BLaER1 (cell line): ENCODE measurements at regions not wholly inside any gene's neighbourhood (a gene's known extent, or its start where the extent isn't known, plus 50 kb on each side); places are given as distances from the start of the nearest gene placed in this dataset.

Source experiments
- H3K27ac ChIP-seq: shearing (Covaris generic); formaldehyde crosslinking; 2 replicates; pipeline ENCODE4 v1.8.1; 2022
- H3K27me3 ChIP-seq: shearing (Covaris generic); formaldehyde crosslinking; 2 replicates; pipeline ENCODE4 v1.8.1; 2022
- H3K36me3 ChIP-seq: shearing (Covaris generic); formaldehyde crosslinking; 2 replicates; pipeline ENCODE4 v1.8.1; 2022
- H3K4me1 ChIP-seq: shearing (Covaris generic); formaldehyde crosslinking; 2 replicates; pipeline ENCODE4 v1.8.1; 2022
- H3K4me2 ChIP-seq: shearing (Covaris generic); formaldehyde crosslinking; 2 replicates; pipeline ENCODE4 v1.8.1; 2022
- H3K4me3 ChIP-seq: shearing (Covaris generic); formaldehyde crosslinking; 2 replicates; pipeline ENCODE4 v1.8.1; 2022
- H3K9ac ChIP-seq: shearing (Covaris generic); formaldehyde crosslinking; 2 replicates; pipeline ENCODE4 v1.8.1; 2022
- H3K9me3 ChIP-seq: shearing (Covaris generic); formaldehyde crosslinking; 2 replicates; pipeline ENCODE4 v1.8.1; 2022
- H4K20me1 ChIP-seq: shearing (Covaris generic); formaldehyde crosslinking; 2 replicates; pipeline ENCODE4 v1.8.1; 2022
- Cebpa-rat ChIP-seq: shearing (Covaris generic); IDR thresholded peaks from 2 replicates; pipeline ENCODE4 v1.8.1; 2022

DNA sequence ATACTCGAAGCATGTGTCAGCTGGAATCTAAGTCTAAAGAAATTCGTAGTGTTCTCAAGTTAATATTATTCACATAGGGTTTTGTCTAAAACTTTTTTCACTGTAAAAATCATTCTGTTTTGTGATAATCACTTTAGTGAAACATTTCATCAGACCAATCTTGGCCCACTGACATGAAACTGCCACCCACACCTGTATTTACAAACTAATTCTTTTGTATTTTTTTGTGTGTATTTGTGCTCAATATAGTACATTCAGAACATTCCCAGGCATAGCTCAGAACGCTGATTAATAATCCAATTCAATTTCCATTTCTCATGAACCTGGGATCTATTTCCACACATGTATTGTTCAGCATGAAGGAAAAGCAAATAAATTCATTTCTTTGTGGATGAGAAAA, 191.7 kb downstream of the RASSF9 start:
- no peak overlapping the region for H3K9ac ChIP-seq
- TF ChIP-seq Cebpa-rat = no peak

DNA sequence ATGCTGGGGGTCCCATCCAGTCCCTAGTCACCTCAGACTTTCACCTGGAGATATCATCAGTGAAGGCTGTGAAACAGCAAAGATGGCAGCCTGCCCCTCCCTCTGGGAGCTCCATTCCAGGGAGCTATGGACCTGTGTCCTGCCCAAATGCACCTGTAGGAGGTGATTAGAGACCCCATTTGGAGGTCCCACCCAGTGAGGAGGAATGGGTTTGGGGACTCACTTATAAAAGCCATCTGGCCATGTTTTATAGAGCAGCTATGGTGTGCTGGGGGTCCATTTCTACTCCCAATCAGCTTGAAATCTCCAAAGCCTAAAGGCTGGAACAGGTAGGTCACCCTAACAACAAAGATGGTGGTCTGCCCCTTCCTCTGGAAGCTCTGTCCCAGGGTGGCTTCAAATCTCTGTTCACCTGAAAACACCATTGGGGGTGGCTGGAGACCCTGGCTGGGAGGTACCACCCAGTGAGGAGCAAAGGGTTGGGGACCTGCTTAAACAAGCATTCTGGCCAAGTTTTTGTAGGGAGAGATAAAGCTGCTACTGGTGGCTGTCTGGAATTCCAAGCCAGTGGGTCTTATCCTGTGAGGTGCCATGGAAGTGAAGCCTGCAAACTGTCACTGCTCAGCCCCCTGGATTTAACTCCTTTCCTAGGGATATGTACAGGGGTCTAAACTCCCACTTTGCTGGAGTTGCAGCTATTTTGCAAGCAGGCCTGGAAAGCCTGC, 182.3 kb downstream of the RASSF9 start:
- H3K4me1 ChIP-seq = no peaks in the 10 kb centered on the region
- TF ChIP-seq Cebpa-rat = no peak

More for the DNA sequence above, 191.7 kb downstream of the RASSF9 start:
- no peaks in the 10 kb centered on the region for H3K9me3 ChIP-seq
- no peaks in the 10 kb centered on the region for H4K20me1 ChIP-seq
- H3K4me3 ChIP-seq = no peak overlapping the region
- no peak overlapping the region for H3K4me2 ChIP-seq
- no peaks in the 10 kb centered on the region for H3K4me1 ChIP-seq
- H3K27me3 ChIP-seq = no peaks in the 10 kb centered on the region
- H3K36me3 ChIP-seq = no peaks in the 10 kb centered on the region
- H3K27ac ChIP-seq = no peak overlapping the region

DNA sequence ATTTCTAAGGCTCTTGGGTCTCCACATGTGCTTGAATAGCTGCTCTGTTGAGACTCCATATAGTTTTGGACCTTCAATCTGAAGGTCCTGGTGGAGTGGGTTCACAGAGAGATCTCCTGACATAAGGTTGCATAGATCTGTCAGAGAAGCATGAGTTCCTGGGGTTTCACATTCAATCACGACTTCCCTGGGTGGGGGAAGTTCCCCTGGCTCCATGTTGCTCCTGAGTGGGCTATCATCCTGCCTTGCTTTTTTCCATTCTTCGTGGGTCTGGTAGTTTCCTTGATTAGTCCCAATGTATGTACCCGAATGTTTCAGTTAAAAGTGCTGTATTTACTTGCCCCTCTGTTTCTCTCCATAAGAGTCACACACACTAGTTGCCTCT, 181.8 kb downstream of the RASSF9 start:
- Histone ChIP-seq H4K20me1 (no peaks in the 10 kb centered on the region), H3K36me3 (no peaks in the 10 kb centered on the region), H3K27ac (no peak overlapping the region), H3K27me3 (no peaks in the 10 kb centered on the region), H3K4me3 (no peak overlapping the region), H3K9ac (no peak overlapping the region), H3K4me2 (no peak overlapping the region), H3K9me3 (peaks cover 9% of the 10 kb centered on the region), H3K4me1 (no peaks in the 10 kb centered on the region)
- no peak for TF ChIP-seq Cebpa-rat

More for the DNA sequence above, 182.3 kb downstream of the RASSF9 start:
- Histone ChIP-seq H3K4me3 (no peak overlapping the region), H3K9me3 (peaks cover 9% of the 10 kb centered on the region), H3K27ac (no peak overlapping the region), H3K36me3 (no peaks in the 10 kb centered on the region), H3K9ac (no peak overlapping the region), H4K20me1 (no peaks in the 10 kb centered on the region), H3K4me2 (no peak overlapping the region), H3K27me3 (no peaks in the 10 kb centered on the region)

DNA sequence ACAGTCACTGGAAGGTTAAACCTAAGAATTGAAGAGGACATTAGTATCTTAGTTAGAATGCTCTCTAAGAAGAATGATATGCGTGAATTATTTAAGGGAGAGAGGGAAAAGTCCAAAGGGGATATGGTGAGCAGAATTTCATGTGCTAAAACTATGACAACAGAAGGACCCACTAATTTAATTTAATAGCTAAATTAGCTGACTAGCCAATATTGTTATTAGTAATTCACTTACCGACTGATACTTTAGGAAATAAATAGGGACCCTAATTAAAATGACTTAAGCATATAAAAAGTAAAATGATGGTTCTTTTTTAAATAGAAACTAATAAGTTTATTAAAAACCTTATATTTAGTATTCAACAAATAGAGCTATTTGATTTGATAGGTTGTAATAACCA, 179.6 kb downstream of the RASSF9 start:
- no peak overlapping the region for H3K4me3 ChIP-seq
- H3K9me3 ChIP-seq = peaks cover 13% of the 10 kb centered on the region
- H3K4me1 ChIP-seq = no peaks in the 10 kb centered on the region
- no peak overlapping the region for H3K4me2 ChIP-seq
- H3K27ac ChIP-seq = no peak overlapping the region
- no peak for TF ChIP-seq Cebpa-rat
- no peaks in the 10 kb centered on the region for H3K27me3 ChIP-seq
- H3K36me3 ChIP-seq = no peaks in the 10 kb centered on the region
- H3K9ac ChIP-seq = no peak overlapping the region
- no peaks in the 10 kb centered on the region for H4K20me1 ChIP-seq

DNA sequence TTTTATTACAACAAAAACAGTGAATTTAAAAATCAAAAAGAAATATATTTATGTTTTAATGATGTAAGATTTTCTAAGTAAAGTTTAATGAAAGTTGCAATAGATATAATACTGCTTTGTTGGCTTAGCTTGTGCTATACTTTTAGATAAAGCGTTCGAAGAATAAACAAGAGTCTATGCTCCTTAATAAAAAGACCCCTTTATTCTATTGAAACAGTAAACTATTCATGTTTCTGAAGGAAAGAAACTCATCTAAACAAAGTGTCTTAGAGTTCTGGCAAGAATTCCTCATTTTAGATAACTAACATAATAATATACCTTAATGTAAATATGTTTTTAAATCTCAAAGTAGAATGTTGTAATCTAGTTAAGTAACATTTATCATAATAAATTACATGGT, 179.0 kb downstream of the RASSF9 start:
- H3K4me1 ChIP-seq = no peaks in the 10 kb centered on the region
- no peaks in the 10 kb centered on the region for H4K20me1 ChIP-seq
- H3K4me3 ChIP-seq = no peak overlapping the region
- no peaks in the 10 kb centered on the region for H3K36me3 ChIP-seq
- H3K27ac ChIP-seq = no peak overlapping the region
- TF ChIP-seq Cebpa-rat = no peak
- H3K9ac ChIP-seq = no peak overlapping the region
- no peaks in the 10 kb centered on the region for H3K27me3 ChIP-seq
- 0 out of 2 replicates have a peak, but pooled peaks cover 7% of the 10 kb centered on the region for H3K9me3 ChIP-seq
- H3K4me2 ChIP-seq = no peak overlapping the region

DNA sequence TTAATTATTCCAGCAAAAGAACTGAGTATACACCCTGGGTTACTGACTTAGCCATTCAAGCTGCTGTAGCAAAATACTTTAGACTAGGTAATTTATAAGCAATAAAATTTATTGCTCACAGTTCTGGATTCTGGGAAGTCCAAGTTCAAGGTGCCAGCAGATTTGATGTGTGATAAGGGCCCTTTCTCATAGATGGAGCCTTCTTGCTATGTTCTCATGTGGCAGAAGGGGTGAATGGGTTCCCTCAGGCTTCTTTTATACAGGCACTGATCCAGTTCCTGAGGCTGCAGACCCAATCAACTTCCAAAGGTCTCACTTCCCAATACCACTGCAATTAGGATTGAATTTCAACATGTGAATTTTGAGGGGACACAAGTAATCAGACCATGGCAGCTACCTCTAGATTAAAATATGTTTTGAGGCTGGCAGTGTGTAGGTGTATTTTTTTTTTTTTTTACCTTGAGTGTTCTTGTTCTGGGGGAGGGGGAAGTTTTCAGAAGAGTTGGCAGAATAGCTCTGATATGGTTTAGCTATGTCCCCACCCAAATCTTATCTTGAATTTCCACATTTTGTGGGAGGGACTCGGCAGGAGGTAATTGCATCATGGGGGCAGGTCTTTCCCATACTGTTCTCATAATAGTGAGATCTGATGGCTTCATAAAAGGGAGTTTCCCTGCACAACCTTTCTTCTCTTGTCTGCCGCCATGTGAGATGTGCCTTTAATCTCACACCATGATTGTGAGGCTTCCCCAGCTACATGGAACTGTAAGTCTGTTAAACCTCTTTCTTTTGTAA, 178.2 kb downstream of the RASSF9 start:
- Histone ChIP-seq H3K27me3 (no peaks in the 10 kb centered on the region), H3K4me2 (no peak overlapping the region), H3K27ac (no peak overlapping the region), H3K4me1 (no peaks in the 10 kb centered on the region), H3K4me3 (no peak overlapping the region), H4K20me1 (no peaks in the 10 kb centered on the region), H3K36me3 (no peaks in the 10 kb centered on the region), H3K9ac (no peak overlapping the region), H3K9me3 (0 out of 2 replicates have a peak, but pooled peaks cover 7% of the 10 kb centered on the region)
- no peak for TF ChIP-seq Cebpa-rat

DNA sequence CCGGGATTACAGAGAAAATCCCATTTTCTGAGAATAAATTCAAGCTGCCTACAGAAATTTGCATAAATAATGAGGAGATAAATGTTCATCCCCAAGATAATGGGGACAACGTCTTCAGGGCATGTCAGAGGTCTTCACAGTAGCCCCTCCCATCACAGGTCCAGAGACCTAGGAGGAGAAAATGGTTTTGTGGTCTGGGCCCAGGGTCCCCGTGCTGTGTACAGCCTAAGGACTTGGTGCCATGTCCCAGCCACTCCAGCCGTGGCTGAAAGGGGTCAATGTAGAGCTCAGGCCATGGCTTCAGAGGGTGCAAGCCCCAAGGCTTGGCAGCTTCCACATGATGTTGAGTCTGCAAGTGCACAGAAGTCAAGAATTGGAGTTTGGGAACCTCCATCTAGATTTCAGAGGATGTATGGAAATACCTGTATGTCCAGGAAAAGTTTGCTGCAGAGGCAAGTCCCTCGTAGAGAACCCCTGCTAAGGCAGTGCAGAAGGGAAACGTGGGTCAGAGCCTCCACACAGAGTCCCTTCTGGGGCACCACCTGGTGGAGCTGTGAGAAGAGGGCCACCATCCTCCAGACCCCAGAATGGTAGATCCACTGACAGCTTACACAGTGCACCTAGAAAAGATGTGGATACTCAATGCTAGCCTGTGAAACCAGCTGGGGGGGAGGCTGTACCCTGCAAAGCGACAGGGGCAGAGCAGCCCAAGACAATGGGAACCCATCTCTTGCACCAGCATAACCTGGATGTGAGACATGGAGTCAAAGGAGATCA, 176.3 kb downstream of the RASSF9 start:
- Histone ChIP-seq H3K4me2 (no peak overlapping the region), H3K27me3 (no peaks in the 10 kb centered on the region), H3K36me3 (no peaks in the 10 kb centered on the region), H3K4me3 (no peak overlapping the region), H4K20me1 (no peaks in the 10 kb centered on the region), H3K9ac (no peak overlapping the region), H3K4me1 (no peaks in the 10 kb centered on the region), H3K27ac (no peak overlapping the region), H3K9me3 (0 out of 2 replicates have a peak, but pooled peaks cover 7% of the 10 kb centered on the region)
- TF ChIP-seq Cebpa-rat = no peak

DNA sequence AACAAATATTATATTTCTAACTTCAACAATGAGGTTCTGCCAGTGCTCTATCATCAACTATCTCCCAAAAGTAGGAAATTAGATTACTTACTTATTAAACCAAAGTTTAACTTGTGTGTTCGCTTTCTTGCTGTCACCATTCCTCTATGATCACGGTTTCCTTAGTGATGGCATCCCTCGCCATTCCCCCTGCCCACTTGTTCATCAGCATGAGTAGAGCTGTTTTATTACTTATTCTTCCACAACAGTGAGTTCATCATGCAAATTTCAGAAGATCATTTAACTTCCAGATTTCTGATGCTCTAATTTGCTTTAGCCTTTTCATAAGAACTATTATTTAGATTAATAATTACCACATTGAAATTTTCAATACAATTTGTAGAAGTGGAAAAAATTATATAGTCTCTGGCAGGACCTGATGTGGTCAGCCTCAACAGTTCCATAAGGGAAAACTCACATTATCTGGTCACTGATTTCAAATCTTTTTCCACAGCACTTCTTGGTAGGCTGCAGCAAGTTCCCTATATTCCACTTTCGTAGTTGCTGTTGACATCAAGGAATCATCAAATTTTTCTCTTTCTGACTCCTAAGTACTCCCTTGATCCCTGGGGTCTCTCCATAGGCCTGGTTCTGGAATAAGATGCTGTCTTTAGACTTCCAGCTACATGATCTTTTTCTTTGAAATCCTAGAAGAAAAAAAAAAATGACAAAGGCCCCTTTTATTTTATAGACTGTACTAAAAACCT, 174.6 kb downstream of the RASSF9 start:
- Histone ChIP-seq H3K36me3 (no peaks in the 10 kb centered on the region), H3K4me2 (no peak overlapping the region), H4K20me1 (no peaks in the 10 kb centered on the region), H3K4me1 (no peaks in the 10 kb centered on the region), H3K4me3 (no peak overlapping the region), H3K27ac (no peak overlapping the region), H3K9ac (no peak overlapping the region), H3K9me3 (0 out of 2 replicates have a peak, but pooled peaks cover 7% of the 10 kb centered on the region), H3K27me3 (no peaks in the 10 kb centered on the region)
- no peak for TF ChIP-seq Cebpa-rat

DNA sequence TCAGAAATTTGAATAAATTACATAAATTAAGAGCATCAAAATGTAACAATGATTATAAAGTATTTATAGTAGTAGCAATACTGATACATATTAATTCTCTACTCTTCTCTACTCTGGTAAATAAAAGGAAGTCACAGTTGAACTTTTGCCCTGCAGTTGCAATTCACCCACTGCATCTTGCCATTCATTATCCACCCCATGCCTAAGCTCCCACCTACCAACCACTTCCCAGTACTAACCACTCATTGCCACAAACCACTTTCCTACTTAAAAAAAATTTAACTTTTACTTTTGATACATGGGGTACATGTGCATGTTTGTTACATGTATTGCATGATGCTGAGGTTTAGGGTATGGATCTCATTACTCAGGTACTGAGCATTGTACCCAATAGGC, 174.0 kb downstream of the RASSF9 start:
- Histone ChIP-seq H3K36me3 (no peaks in the 10 kb centered on the region), H3K4me1 (no peaks in the 10 kb centered on the region), H3K4me3 (no peak overlapping the region), H3K9me3 (0 out of 2 replicates have a peak, but pooled peaks cover 7% of the 10 kb centered on the region), H3K27ac (no peak overlapping the region), H4K20me1 (no peaks in the 10 kb centered on the region), H3K9ac (no peak overlapping the region), H3K27me3 (no peaks in the 10 kb centered on the region), H3K4me2 (no peak overlapping the region)
- TF ChIP-seq Cebpa-rat = no peak
